Posterior cingulate gyrus (tissue), 11 donors: ENCODE measurements at regions not wholly inside any gene's neighbourhood (a gene's known extent, or its start where the extent isn't known, plus 50 kb on each side); places are given as distances from the start of the nearest gene placed in this dataset.

Experiments
- DNase-seq, 10 donors: peaks; one replicate each; pipeline versions ENCODE4 v3.0.0 to v3.0.0-alpha.2; 2020 to 2021; ENCODE audit warnings: mixed read lengths in 3 of 10
- intact Hi-C: fragments of 100-400 bp; cut with DNase I; formaldehyde crosslinking; loops from one replicate; pipeline ENCODE4 v1.15.1; 2023

GRCh38 chr10:128627811-128628210, 501.6 kb upstream of the MKI67 start:
- intact Hi-C loops: no loop called here
- DNase-seq: no peak

DNA sequence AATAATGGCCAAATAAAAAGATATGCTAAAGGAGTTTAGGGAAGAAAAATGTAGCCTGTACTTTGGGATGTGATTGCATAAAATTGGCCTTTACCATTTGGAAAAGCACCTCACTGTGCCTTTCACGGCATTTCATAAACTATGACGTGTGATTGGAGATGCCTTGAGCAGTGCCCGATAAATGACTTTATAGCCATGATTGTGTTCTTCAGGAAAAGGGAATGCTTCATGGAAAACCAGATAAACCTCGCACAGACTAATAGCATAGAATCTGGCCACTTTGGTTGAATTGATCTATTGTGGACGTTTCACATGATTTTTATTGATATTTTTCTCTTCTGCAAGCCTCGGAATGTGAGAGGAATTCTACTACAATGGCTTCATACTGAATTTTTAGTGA, 502.0 kb upstream of the MKI67 start:
- intact Hi-C loops: no loop called here
- DNase-seq: no peak

GRCh38 chr10:128629111-128630096, 503.2 kb upstream of the MKI67 start:
- no peak for DNase-seq
- intact Hi-C loops: loop anchor here (5.0 kb wide), 1 partner anchor 228 kb away; no protein-coding TSS in a partner anchor

- DNase-seq: no peak
- intact Hi-C loops: loop anchor here (5.0 kb wide), 1 partner anchor 226 kb away; no protein-coding TSS in a partner anchor
Observed at GRCh38 chr10:128630787-128631252, 504.6 kb upstream of the MKI67 start.

DNA sequence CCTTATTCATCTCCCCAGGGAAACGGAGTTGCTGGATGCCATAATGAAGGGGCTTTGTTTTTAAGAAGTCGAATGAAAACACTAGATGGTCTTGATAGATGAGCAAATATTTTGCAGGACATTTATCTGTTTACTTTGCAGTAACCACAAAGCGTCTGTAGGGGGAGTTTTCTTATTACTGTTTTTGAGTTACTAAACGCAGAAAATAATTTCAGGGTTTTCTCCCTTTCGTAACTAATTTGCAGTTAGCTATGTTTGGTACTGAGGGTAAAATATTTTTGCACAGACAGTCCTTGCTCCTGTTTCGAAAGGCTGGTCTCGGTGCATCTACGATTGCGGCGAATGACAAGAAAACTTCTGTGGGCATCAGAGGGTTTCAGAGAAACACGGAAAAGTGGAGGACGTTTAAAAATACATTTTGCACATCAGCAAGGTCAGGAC, 505.6 kb upstream of the MKI67 start:
- no peak for DNase-seq
- intact Hi-C loops: loop anchor here (5.0 kb wide), 1 partner anchor 225 kb away; no protein-coding TSS in a partner anchor

DNA sequence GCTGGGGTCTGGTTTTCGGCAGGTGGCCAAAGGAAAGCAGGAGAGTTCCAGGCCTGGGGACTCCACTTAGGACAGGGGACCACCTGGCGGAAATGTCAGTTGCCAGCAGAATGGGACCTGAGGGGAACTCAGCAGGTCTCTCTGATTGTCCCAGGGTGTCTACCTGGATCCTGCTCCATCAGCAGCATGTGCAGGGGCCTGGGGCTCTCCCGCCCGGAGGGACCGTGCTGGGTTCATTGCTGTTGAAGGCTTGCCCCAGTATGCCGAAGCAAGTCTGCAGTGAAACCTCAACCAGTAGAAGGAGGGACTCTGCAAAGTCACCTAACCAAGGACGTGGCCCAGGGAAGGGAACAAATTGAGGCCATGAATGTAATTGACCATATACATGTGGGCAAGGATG, 506.5 kb upstream of the MKI67 start:
- intact Hi-C loops: loop anchor here (5.0 kb wide), 1 partner anchor 225 kb away; no protein-coding TSS in a partner anchor
- no peak for DNase-seq

GRCh38 chr10:128633864-128634540, 507.8 kb upstream of the MKI67 start:
- no peak for DNase-seq
- intact Hi-C loops: loop anchor here (5.0 kb wide), 1 partner anchor 223 kb away; no protein-coding TSS in a partner anchor

DNA sequence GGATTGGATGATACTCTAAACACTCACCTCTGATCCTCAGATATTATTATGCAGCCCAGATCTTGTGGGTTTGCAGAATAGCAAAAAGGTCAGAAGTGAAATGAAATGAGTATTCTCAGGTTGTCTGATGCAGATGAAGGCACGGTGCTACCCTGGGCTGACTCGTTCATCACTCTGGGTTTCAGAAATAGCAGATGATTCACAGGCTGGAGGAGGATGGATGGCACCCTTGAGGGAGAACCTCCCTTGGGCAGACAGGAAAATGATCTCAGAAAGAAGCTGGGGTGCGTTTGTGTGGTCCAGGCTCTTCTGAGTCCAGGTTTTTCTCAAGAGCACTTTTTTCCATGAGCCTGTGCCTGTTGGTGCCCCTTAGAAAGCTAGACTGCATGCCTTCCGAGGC, 515.8 kb upstream of the MKI67 start:
- intact Hi-C loops: no loop called here

GRCh38 chr10:128642502-128642901, 516.3 kb upstream of the MKI67 start:
- DNase-seq: no peak
- intact Hi-C loops: no loop called here

More for the DNA sequence above, 515.8 kb upstream of the MKI67 start:
- no peak for DNase-seq

- DNase-seq: no peak
- intact Hi-C loops: no loop called here
Observed at GRCh38 chr10:128643658-128644057, 517.4 kb upstream of the MKI67 start.

DNA sequence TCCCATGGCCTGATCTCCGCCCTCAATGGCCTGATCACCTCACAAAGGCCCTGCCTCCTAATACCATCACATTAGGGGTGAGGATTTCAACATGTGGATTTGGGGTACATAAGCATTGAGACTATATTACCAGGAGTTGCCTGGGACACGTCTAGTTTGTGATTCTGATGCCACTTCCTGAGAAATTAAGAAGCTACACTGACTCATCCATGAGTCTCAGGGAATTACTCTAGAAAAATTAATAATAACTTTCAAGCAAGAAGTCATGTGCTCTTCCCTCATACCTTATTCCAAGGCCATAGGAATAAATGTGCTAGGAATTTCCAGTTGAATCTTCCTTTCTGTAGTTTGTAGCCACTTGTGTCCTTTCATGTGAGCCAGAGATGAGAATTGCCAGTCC, 519.3 kb upstream of the MKI67 start:
- intact Hi-C loops: no loop called here
- no peak for DNase-seq

GRCh38 chr10:128646956-128647355, 520.7 kb upstream of the MKI67 start:
- intact Hi-C loops: no loop called here
- DNase-seq: no peak

- intact Hi-C loops: no loop called here
- no peak for DNase-seq
Observed at GRCh38 chr10:128657548-128657947, 531.3 kb upstream of the MKI67 start.

GRCh38 chr10:128660726-128661125, 534.5 kb upstream of the MKI67 start:
- intact Hi-C loops: no loop called here
- DNase-seq: no peak

- intact Hi-C loops: no loop called here
- no peak for DNase-seq
Observed at GRCh38 chr10:128661404-128662197, 535.4 kb upstream of the MKI67 start.

DNA sequence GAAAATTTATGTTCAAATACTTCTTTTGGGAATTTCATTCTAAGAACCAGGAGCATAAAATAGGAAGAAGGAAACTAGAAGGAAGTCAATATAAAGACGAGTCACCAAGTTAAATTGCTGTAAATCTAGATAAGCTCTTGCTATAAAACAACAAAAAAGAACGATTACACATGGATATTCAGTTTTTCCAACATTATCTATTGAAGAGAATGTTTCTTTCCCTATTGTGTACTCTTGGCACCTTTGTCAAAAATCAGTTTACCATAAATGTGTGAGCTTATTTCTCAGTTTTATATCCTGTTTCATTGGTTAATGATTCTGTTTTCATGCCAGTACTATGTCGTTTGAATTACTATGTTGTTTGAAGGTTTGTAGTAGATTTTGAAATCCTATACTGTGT, 536.3 kb upstream of the MKI67 start:
- intact Hi-C loops: no loop called here
- no peak for DNase-seq

DNA sequence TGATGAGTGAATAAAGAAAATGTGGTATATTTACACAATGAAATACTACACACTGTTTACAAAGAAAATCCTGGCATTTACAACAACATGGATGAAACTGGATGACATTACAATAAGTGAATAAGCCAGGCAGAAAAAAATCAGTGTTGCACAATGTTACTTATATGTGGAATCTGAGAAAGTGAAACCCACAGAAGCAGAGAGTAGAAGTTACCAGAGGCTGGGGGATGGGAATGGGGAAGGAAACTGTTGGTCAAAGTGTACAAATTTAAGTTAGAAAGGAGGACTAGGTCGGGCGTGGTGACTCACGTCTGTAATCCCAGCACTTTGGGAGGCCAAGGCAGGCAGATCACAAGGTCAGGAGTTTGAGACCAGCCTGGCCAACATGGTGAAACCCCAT, 538.5 kb upstream of the MKI67 start:
- DNase-seq: no peak
- intact Hi-C loops: no loop called here

DNA sequence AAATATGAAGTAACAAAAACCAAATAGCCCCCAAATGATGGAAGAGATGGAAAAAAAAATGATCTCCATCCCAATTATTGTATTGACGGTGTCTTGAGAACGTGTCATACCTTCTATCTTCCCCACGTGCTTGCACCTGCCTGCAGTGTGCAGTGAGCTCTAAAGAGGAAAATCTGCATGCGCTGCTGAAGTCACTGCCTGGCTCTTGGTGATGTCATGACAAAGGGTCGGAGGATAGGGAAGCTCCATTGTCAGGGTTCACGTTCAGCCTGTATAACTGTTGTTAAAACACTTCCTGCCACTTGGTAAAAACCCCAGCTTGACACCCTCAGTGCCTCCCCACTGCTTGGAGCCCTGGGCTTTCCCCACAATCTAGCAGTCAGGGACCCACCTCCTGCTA, 549.2 kb upstream of the MKI67 start:
- intact Hi-C loops: no loop called here

DNA sequence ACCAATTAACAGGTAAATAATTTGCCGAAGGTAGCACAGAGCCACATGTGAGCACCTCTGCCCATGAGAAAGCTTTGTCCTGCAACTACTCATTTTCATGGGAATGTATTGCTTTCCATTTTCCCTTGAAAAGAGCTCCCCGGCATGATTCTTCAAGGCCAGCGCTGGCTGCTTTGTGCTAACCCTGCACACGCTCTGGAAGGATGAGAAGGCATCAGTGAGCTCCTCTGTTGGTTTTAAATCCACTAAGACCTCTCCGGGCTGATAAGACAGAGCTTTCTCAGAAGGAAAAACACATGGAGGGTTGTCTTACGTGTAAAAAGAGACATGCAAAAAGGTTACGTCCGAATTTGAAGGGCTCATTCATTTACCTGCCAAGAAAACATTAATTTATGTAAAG, 553.9 kb upstream of the MKI67 start:
- intact Hi-C loops: no loop called here
- DNase-seq: no peak

More for the DNA sequence above, 549.2 kb upstream of the MKI67 start:
- DNase-seq: no peak

DNA sequence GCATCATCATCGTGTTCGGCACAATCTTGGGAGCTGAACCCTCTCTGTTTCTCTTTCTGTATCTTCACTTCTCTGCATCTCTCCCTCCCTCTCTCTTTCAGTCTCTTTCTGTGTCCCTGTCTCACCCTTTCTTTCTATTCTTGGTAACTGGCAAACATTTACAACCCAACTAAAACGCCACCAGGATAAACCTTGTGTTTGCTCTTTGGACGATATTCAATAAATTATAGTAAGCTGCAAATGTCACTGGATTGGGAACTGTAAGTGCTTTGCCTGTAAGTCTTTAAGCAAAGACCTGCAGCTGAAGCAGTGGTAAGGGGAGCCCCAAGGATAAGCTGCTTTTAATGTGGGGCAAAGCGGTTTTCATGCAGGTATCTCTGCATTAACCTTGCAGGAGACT, 558.0 kb upstream of the MKI67 start:
- intact Hi-C loops: no loop called here
- no peak for DNase-seq
